ENCODE measurements at regions not wholly inside any gene's neighbourhood (a gene's known extent, or its start where the extent isn't known, plus 50 kb on each side); places are given as distances from the start of the nearest gene placed in this dataset.

GRCh38 chr1:193377472-193377871, 191.1 kb upstream of the B3GALT2 start:
- no peak overlapping the region for H3K4me3 ChIP-seq (ENCODE audit: low read length)
- no peak for DNase-seq (ENCODE audit: low read depth)
- no peak for TF ChIP-seq CTCF (conservative IDR thresholded peaks at IDR 0.05; ENCODE audit: low read length)

GRCh38 chr1:193372553-193372952, 186.1 kb upstream of the B3GALT2 start:
- no peak overlapping the region for H3K4me3 ChIP-seq (ENCODE audit: low read length)
- no peak for TF ChIP-seq CTCF (conservative IDR thresholded peaks at IDR 0.05; ENCODE audit: low read length)
- no peak for DNase-seq (ENCODE audit: low read depth)

DNA sequence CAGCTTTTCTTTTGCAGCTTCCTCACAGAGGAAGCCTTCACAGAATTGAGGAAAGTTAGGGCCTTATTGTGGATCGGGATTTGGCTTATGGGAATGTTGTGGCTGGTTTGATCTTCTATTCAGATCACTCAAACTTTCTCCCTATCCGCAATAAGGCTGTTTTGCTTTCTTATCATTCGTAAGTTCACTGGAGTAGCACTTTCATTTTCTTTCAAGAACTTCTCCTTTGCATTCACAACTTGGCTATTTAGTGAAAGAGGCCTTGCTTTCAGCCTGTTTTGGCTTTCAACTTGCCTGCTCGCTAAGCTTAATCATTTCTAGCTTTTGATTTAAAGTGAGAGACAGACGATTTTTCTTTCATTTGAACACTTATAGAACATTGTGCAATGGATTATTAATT, 181.9 kb upstream of the B3GALT2 start:
- no peak for DNase-seq (ENCODE audit: low read depth)
- no peak overlapping the region for H3K4me3 ChIP-seq (ENCODE audit: low read length)
- TF ChIP-seq CTCF (conservative IDR thresholded peaks at IDR 0.05; ENCODE audit: low read length), result no peak

DNA sequence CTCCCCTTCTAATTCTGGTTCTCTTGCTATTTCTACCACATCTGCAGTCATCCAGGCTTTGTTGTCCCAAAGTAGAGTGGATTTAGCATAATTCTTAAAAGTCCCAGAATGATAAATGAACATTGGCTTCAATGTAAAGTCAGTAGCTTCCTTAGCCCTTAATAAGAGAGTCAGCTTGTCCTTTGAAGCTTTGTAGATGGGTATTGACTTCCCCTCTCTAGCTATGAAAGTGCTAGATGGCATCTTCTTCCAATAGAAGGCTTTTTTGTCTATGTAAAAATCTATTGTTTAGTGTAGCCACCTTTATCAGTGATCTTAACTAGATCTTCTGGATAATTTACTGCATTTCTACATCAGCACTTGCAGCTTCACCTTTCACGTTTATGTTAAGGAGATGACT, 181.4 kb upstream of the B3GALT2 start:
- no peak for DNase-seq (ENCODE audit: low read depth)
- TF ChIP-seq CTCF (conservative IDR thresholded peaks at IDR 0.05; ENCODE audit: low read length), result no peak
- no peak overlapping the region for H3K4me3 ChIP-seq (ENCODE audit: low read length)

- no peak for DNase-seq (ENCODE audit: low read depth)
- no peak for TF ChIP-seq CTCF (conservative IDR thresholded peaks at IDR 0.05; ENCODE audit: low read length)
- no peak overlapping the region for H3K4me3 ChIP-seq (ENCODE audit: low read length)
These were observed 180.5 kb upstream of the B3GALT2 start for GRCh38 chr1:193366764-193367507.

- H3K4me3 ChIP-seq (ENCODE audit: low read length), result no peak overlapping the region
- no peak for DNase-seq (ENCODE audit: low read depth)
- TF ChIP-seq CTCF (conservative IDR thresholded peaks at IDR 0.05; ENCODE audit: low read length), result no peak
These were observed 179.6 kb upstream of the B3GALT2 start for GRCh38 chr1:193365966-193366365.

GRCh38 chr1:193359631-193360030, 173.2 kb upstream of the B3GALT2 start:
- TF ChIP-seq CTCF (conservative IDR thresholded peaks at IDR 0.05; ENCODE audit: low read length), result no peak
- DNase-seq (ENCODE audit: low read depth), result no peak
- H3K4me3 ChIP-seq (ENCODE audit: low read length), result no peak overlapping the region
